DMS153 treated with DMSO at 0.1 percent for 48 hours (cell line): ENCODE measurements at regions not wholly inside any gene's neighbourhood (a gene's known extent, or its start where the extent isn't known, plus 50 kb on each side); places are given as distances from the start of the nearest gene placed in this dataset.
"Not testable (repeated sequence)": the region's sequence is repeated elsewhere in the genome, so short reads cannot be mapped to it uniquely, and the experiment has no call there.

ENCODE experiments used
- DNase-seq: peaks from one replicate; lab custom pipeline; 2025; ENCODE audit not compliant: unreplicated experiment; lab: John Stamatoyannopoulos, UW

DNA sequence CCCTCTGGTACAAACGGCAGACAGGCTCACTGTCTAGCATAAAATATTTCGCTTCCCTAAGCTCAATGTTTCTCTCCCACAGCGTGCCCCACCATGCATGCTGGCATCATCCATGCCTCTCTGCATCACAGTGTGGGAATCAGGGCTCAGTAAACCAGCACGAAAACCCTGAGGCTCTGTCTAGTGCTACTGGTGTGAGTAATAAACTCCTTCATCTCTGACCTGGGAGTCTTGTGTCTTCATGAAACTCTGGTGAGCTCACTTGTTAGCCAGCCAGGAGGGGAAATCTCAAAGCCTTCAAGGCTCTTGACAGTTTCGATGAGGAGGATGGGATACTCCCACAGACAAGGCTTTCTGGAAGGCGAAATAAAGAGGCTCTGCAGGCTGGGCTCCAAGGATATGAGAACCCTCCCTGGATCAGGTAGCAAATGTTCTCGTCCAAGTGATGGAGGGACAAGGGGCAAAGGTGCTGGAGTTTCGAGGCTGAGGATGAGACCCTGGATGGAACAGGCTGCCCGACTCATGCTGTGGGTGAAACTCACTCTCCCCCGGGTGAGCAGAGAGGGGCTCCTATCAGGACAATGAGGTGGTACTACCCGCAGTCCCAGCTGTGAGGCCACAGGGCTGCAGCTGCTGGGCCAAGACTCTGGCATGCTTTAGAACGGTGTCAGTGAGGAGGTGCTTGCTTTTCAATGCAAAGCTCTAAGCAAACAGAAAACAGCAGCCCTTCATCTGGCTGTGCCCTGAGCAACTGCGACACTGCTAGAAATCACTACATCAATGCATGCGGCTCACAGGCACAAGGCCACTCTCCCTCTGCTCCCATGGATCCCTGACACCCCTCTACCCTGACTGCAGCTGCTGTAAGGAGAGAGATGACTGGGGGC lies 69.3 kb downstream of the SHANK2 start:
- no peak for DNase-seq

DNA sequence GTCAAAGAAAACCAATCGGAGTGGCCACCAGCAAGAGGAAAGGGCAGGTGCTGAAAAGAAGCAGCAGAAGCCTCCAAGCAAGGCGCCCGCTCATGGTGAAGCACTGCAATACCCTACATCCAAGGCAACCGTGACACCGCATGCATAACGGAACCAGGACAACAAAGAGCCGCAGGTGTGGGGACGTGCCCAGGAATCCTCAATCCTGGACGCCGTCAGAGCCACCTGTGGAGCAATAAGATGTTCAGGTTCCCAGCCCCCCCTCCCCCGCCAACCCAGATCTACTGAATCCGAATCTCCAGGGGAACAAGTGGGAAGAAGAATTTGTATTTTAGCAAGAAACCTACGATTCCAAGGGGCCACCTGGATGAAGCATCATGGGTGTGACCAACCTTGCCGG lies 70.8 kb downstream of the SHANK2 start:
- no peak for DNase-seq

DNA sequence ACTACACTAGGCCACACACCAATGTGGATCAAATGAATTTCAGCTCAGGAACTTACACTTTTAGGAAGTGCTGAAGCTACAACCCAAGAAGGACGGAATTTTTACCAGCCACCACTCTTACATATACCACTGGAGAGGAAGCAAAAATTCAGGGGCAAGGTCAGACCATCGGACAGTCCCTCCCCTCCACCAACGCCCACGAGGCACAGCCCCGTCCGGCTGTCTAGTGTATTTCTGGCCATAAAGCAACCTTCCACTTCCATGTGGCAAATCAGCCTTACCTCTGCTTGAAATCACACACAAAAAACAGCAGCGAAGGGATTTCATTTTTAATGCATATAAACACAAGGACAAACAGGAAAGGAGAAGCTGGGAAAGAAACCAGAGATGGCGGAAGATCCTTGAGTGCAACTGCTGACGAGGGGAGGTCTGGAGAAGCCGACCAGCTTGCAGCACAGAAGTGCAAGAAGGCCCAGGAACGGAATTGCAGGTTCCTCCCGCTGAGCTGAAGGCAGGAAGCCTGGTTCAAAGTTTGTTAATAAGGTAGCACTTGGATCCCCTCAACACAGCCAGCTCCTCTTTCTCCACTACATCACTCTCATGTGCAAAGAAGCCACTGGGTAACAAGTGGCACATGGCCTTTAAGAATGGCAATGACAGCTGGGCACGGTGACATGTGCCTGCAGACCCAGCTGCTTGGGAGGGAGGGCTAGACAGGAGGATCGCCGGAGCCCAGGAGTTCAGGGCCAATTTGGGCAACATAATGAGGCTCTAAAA lies 71.5 kb downstream of the SHANK2 start:
- DNase-seq, result no peak

DNA sequence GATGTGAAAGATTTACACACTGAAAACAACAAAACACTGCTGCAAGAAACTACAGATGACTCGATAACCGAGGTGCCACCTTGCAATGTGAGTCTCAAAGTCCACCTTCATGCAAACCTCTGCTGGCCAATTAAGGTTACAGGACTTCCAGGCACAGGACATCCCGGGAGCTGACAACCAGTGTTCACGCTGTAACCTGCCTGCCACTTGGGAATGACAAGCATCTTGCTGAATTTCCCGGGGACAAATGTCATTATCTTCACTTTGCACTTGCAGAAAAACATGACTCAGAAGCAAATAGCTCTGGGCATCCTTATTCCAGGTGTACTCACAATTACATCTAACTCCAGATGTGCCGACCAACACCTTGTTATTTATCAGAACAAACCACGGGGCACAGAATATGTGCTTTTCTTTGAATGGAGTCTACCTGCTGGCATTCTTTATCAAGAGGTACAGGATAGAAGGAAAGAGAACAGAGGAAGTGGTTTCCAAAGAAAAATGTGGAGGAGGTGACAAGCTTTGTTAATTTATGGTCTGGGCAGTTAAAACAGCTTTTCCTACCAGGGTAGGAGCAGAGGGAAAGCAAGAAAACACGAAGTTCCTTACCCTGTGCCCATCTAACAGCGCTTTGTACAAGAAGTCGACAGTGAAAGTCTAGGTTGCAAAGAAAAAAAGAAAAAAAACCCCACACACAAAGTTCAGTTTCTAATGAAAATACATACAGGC lies 72.3 kb downstream of the SHANK2 start:
- no peak for DNase-seq

DNA sequence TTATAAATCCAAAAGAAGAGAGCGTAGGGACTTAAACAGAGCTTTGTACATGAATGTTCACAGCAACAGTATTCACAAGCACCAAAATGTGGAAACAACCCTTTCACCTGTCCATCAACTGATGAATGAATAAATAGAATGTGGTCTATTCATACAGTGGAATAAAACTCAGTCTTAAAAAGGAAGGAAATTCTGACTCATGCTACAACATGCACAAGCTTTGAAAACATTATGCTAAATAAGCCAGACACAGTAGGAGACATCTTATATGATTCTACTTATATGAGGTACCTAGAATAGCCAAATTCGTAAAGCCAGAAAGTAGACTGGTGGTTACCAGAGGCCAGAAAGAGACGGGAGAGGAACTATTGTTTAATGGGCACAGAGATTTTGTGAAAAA lies 74.3 kb downstream of the SHANK2 start:
- no peak for DNase-seq

DNA sequence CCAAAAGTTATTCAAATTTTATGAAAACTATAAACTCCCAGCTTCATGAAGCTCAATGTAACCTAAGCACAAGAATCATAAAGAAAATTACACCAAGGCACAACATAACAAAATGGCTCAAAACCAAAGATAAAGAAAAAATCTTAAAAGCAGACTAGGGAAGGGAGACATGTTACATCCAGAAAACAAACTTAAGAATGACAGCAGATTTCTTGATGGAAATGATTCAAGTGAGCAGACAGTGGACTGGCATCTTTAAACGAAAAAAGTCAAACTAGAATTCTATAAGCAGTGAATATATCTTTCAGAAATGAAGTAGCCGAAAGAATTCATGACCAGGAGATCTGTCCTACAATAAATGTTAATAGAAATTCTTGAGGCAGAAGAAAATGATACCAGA lies 75.6 kb downstream of the SHANK2 start:
- DNase-seq, result no peak

DNA sequence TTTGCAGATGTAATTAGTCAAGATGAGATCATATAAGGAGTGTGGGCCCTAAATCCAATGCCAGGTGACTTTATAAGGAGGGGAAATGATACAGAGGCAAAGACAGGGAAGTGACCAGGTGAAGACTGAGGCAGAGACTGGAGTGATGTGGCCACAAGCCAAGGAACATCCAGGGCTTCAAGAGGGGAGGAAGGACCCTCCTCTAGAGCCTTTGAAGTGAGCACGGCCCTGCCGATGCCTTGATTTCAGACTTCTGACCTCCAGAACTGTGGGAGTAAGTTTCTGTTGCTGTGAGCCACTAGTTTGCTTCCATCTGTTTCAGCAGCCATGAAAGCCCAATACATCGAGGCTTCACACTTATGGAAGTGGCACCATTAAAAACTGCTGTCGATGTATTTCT lies 78.7 kb downstream of the SHANK2 start:
- no peak for DNase-seq

DNA sequence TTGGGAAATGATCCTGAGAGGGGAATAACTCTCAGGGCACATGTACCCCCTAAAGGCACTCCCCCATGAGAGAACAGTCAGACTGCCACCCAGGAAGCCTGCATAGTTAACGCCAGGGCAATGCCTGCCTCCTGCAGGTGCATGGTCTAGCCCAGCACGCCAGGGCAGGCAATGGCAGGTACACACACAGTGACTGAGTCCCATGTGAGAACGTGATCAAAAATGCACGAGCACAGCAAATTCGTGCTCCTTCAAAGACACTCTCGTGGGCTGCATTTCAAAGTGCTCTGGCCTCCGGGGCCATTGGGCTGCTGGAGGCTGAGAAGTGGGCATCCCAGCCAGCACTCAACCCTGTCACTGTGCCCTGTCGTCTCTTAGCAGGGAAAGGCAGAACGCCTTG lies 79.7 kb downstream of the SHANK2 start:
- no peak for DNase-seq

DNA sequence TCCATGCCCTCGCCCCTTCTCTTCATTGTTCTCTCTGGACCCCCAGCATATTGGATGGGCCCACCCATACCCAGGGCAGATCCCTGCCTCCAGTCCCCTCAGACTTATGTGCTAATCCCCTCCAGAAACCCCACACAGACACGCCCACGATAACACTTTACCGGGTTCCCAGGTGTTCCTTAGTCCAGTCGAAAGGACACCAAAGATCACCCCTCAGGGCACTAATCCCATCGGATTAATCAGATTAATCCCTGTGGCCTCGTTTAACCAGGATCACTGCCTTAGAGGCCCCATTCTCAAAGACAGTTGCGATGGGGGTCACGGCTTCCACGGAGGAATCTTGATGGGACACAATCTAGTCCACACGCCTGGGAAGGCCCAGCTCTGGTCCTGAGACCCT lies 80.8 kb downstream of the SHANK2 start:
- no peak for DNase-seq

DNA sequence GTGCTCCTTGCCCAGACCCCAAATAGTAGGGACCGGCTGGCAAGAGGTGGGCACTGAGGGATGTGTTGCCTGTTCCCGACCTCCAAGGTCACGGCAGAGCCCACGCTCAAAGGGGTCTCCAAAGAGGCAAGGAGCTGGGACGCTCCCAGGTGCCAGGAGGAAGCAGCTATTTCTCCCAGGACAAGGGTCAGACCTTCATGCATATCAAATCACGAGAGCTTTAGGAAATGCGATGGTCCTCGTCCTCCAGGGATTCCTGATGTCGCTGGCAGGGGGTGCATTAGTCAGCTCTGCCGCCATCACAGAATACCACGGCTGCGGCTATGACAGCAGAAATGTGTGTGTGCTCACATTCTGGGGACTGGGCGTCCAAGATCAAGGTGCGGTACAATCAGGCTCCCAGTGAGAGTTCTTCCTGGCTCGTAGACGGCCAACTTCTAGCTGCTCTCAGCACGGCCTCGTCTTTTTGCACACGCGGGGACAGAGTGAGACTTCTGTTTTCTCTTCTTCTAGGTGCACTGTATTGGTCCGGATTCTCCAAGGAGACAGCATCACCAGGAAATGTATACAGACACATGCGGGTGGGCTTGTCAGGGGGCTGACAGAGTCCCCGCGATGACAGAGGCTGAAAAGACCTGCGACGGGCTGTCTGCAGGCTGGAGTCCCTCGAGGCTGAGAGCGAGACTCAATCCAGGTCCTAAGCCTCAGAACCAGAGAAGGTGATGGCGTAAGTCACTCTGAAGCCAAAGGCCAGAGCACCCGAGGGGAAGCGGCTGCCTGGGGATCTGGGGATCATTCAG lies 81.6 kb downstream of the SHANK2 start:
- no peak for DNase-seq

DNA sequence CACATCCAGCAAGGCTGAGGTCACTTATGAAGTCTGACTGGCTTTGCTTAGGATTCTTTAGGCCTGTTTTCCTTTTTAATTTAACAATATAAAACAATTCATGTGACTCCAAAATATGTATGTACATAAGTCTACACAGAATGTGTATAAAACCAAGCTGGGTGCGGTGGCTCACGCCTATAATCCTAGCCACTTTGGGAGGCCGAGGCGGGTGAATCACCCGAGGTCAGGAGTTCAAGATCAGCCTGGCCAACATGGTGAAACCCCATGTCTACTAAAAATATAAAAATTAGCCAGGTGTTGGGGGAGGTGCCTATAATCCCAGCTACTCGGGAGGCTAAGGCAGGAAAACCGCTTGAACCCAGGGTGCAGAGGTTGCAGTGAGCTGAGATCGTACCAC lies 83.1 kb downstream of the SHANK2 start:
- no peak for DNase-seq

DNA sequence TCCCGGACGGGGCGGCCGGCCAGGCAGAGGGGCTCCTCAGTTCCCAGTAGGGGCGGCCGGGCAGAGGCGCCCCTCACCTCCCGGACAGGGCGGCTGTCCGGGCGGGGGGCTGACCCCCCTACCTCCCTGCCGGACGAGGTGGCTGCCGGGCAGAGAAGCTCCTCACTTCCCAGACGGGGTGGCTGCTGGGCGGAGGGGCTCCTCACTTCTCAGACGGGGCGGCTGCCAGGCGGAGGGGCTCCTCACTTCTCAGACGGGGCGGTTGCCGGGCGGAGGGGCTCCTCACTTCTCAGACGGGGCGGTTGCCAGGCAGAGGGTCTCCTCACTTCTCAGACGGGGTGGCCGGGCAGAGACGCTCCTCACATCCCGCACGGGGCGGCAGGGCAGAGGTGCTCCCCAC lies 84.6 kb downstream of the SHANK2 start:
- not testable (repeated sequence) for DNase-seq

DNA sequence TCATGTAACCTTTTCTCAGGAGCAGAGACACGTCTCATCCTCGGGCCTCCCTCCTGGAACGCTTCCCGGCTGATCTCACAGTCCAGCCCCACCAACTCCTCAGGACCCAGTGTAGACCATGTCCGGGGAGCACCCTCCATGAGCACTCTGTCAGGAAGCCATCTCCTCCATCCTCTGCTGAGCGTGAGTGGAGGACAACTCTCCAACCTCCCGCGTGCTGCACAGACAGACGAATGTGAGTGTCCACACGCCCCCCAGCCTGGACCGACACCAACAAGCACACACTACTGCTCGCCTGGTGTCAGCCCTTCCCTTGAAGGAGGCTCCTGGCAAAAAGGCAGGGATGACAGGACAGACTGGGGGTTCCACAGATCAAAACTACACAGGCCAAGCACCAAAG lies 86.6 kb downstream of the SHANK2 start:
- DNase-seq, result no peak

DNA sequence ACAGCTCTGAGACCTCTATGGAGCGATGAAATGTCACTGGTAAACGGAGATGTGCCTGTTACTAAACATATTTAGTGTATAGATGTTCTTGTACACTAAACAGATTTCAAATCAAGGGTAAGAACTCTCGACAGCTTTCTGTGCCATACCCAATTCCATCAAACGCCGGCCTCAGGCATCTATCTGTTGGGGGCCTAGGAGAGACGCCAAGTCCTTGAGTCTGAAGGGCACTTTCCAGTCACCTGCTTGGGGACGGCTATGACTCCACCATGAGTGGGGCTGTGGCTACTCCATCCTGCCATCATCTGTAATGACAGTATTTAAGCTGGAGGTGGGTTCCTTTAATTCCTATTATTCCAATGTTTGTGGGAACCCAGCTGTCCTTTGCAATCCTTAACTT lies 87.8 kb downstream of the SHANK2 start:
- DNase-seq, result no peak

DNA sequence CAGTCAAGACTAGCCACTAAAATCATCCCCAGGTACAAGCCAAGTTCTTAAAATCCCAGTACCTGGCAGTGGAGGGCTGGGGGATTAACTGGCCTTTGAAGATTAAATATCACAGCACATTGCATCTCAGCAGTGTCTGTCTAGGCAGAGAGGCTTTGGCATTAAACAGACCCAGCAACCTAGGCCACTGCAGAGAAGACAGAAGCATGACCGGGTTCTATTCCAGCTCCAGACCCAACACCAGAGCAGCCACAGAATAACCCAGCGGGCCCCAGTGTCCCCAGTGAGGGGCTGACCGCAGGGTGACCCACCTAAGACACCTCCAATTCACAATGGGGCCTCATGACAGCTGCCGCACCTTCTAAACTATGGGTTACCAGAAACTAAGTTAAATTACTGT lies 88.2 kb downstream of the SHANK2 start:
- no peak for DNase-seq

DNA sequence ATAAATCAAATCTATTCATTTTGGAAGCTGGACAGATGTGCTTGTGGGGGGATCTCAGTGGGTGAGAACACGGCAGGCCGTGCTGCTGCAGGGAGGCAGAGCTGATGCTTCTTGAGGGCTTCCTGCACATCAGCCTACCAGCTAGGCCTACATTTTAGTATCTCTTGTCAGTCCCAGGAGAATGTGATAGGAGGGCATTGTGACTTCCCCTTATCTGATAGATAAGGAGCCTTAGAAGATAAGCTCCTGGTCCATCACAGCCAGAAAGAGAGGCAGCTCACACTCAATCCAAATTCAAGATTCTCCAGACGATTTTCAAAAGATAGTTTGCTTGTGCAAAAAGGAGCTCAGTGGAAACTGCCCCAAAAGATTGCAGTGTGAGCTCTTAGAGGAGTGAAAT lies 89.0 kb downstream of the SHANK2 start:
- DNase-seq, result no peak

DNA sequence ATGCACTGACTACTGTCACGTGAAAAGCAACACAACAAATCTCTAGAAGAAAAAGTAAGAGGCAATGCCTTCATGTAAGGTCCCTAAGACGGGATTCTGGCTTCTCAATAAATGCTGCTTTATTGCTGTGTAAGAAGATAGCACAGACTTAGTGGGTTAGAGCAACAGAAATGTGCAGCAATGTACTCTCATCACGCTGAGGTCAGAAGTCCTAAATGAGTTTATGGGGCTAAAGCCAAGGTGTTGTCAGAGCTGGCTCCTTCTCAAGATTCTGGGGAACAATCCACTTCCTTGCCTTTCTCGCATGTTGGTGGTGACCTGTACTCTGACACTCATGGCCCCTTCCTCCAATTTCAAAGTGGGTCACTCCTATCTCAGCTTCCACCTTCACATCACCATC lies 93.4 kb downstream of the SHANK2 start:
- DNase-seq, result no peak

DNA sequence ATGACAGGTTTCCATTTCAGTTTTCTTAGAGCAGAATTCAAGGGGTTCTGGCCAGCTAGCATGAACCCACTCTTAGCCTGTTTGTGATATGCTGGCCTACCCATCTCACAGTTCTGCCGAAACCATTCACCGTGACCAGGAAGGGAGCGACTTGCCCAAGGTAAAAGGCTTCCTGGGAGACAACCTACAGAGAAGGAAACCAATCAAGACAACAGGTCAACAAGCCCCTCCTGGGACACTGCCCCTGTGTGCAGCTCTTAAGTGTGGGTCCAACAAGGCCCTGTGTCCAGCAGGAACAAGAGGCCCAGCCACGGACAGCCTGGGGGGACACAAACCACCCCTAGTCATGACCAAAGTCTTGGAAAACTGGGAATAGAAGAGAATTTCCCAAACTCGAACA lies 94.7 kb downstream of the SHANK2 start:
- DNase-seq, result not testable (repeated sequence)

DNA sequence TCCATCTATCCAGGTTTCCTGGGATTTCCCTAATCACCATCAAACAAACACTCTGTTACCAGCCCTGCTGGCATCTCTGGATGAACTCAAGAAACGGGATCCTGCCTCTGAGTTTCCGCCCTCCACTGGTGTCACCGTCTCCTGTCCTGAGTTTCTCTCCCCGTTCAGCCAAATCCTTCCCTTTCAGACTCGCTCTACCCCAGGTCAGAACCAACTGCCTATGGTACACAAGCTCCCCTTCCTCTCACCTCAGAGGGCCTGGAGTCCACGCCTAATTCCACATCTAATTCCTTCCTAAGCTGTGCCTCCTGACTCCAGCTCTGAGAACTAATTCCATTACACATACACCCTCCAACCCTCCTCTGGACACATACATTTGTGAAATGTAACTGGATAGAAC lies 96.1 kb downstream of the SHANK2 start:
- DNase-seq, result no peak

DNA sequence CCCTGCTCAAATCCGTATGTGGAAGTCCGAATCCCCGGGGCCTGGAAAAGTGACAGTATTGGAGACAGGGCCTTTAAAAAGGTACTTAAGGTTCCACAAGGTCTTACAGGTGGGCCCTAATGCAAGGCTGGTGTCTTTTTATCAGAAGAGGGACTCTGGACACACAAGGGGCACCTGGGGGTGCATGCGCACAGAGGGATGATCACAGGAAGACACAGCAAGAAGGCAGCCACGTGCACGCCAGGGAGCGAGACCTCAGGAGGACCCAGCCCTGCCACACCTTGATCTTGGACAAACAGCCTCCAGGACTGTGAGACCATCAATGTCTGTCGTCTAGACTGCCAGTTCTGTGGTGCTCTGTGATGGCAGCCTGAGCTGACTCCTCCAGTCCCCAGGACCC lies 96.5 kb downstream of the SHANK2 start:
- DNase-seq, result no peak

DNA sequence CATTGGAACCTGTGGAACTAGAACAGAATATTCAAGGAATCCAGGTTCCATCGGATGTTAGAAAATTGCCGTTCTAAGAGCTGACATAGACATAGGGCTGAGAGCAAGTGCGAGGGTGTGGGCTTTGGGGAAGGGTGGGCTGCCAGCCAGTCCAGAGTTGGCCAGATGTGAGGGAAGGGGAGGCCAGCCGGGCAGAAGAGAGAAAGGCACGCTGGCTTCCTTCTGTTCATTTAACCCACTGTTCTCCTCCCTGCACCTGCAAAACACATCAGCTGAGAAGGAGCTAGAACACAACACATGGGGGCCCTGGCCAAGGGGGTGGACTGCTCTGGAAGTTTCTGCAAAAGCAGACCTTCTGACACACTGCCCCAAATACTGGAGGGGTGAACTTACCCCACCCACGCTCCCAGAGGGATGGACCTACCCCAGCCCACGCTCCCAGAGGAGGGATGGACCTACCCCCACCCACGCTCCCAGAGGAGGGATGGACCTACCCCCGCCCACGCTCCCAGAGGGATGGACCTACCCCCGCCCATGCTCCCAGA lies 98.0 kb downstream of the SHANK2 start:
- no peak for DNase-seq
